ENCODE measurements at regions not wholly inside any gene's neighbourhood (a gene's known extent, or its start where the extent isn't known, plus 50 kb on each side); places are given as distances from the start of the nearest gene placed in this dataset.

GRCh38 chr3:73677336-73678024 lies 52.7 kb upstream of the PDZRN3 start:
- no peak for DNase-seq
